IMR-90 (cell line): ENCODE measurements at regions not wholly inside any gene's neighbourhood (a gene's known extent, or its start where the extent isn't known, plus 50 kb on each side); places are given as distances from the start of the nearest gene placed in this dataset.

Source experiments
- ATAC-seq: fragments of 200-7000 bp; cut with Tn5 transposase; 2 replicates; pipeline ENCODE4 v1.9.1; 2020; ENCODE audit warnings: low read depth, mild to moderate bottlenecking, moderate library complexity
- BruUV-seq: library from RNA; stranded (reverse); fragments of 400-500 nt; replicated peaks from 2 replicates; lab custom pipeline; 2021; lab: Mats Ljungman, UMichigan
- CTCF ChIA-PET: fragments of 300-600 bp; formaldehyde crosslinking; extraction: SDS; loops from one replicate; lab custom pipeline; 2021; ENCODE audit warnings: antibody characterized with exemption; lab: Yijun Ruan, JAX
- POLR2A ChIA-PET: fragments of 300-600 bp; sonication (Branson Sonifier 250); formaldehyde crosslinking; loops from one replicate; lab custom pipeline; 2022; ENCODE audit warnings: antibody characterized with exemption; ENCODE audit not compliant: unreplicated experiment; lab: Charles Lee
- DNase-seq: peaks from one replicate; pipeline ENCODE4 v3.0.0; 2013
- H2AFZ ChIP-seq: replicated peaks from 2 replicates; pipeline ENCODE3; 2013; ENCODE audit warnings: low read length, mild to moderate bottlenecking; ENCODE audit not compliant: poor library complexity
- H2AK5ac ChIP-seq: 2 replicates; pipeline ENCODE4 v1.6.1; 2013; ENCODE audit warnings: low read depth, low read length, inconsistent platforms
- H2AK9ac ChIP-seq: replicated peaks from 2 replicates; pipeline ENCODE3; 2013; ENCODE audit warnings: mild to moderate bottlenecking, low read depth, low read length, moderate library complexity; ENCODE audit not compliant: poor library complexity
- H2BK120ac ChIP-seq: 2 replicates; pipeline ENCODE4 v1.6.1; 2013; ENCODE audit warnings: low read depth, low read length, inconsistent platforms
- H2BK15ac ChIP-seq: 3 replicates; pipeline ENCODE4 v1.6.1; 2013; ENCODE audit warnings: low read depth, low read length, inconsistent platforms
- H2BK20ac ChIP-seq: 2 replicates; pipeline ENCODE4 v1.6.1; 2013; ENCODE audit warnings: low read depth, mild to moderate bottlenecking, inconsistent platforms, low read length, moderate library complexity
- H2BK5ac ChIP-seq: 2 replicates; pipeline ENCODE4 v1.6.1; 2013; ENCODE audit warnings: mild to moderate bottlenecking, low read depth, low read length, inconsistent platforms; ENCODE audit not compliant: poor library complexity, severe bottlenecking
- H3K14ac ChIP-seq: replicated peaks from 2 replicates; pipeline ENCODE4 v1.6.1; 2013; ENCODE audit warnings: low read depth, low read length, inconsistent platforms
- H3K18ac ChIP-seq: 2 replicates; pipeline ENCODE4 v1.6.1; 2013; ENCODE audit warnings: low read depth, low read length, control low read depth
- H3K23ac ChIP-seq: 2 replicates; pipeline ENCODE4 v1.6.1; 2013; ENCODE audit warnings: low read depth, low read length, inconsistent platforms
- H3K27ac ChIP-seq: 2 replicates; pipeline ENCODE4 v1.5.1; 2013; ENCODE audit warnings: mild to moderate bottlenecking, control low read depth, low read length; ENCODE audit not compliant: insufficient read depth
- H3K27me3 ChIP-seq: 2 replicates; pipeline ENCODE4 v1.6.1; 2013; ENCODE audit warnings: low read length; ENCODE audit not compliant: control insufficient read depth, insufficient read depth
- H3K36me3 ChIP-seq: 2 replicates; pipeline ENCODE4 v1.6.1; 2013; ENCODE audit warnings: low read length, mixed read lengths; ENCODE audit not compliant: control insufficient read depth, insufficient read depth
- H3K4ac ChIP-seq: 2 replicates; pipeline ENCODE4 v1.6.1; 2013; ENCODE audit warnings: low read depth, low read length, inconsistent platforms
- H3K4me1 ChIP-seq: 2 replicates; pipeline ENCODE4 v1.6.1; 2013; ENCODE audit warnings: low read length, mixed read lengths; ENCODE audit not compliant: control insufficient read depth, insufficient read depth
- H3K4me2 ChIP-seq: 2 replicates; pipeline ENCODE4 v1.6.1; 2013; ENCODE audit warnings: low read depth, mild to moderate bottlenecking, control low read depth, low read length, moderate library complexity
- H3K4me3 ChIP-seq: 2 replicates; pipeline ENCODE4 v1.5.1; 2013; ENCODE audit warnings: low read depth, mild to moderate bottlenecking, control low read depth, low read length, moderate library complexity; ENCODE audit not compliant: insufficient read depth
- H3K56ac ChIP-seq: 2 replicates; pipeline ENCODE4 v1.6.1; 2013; ENCODE audit warnings: low read length, inconsistent platforms; ENCODE audit not compliant: insufficient read depth; ENCODE audit errors: extremely low read depth
- H3K79me1 ChIP-seq, 2 experiments: 2 replicates each; pipeline ENCODE4 v1.6.1; 2013; ENCODE audit warnings: low read length in 2 of 2, inconsistent platforms in 1 of 2, low read depth in 1 of 2
- H3K9ac ChIP-seq: 2 replicates; pipeline ENCODE4 v1.6.1; 2013; ENCODE audit warnings: low read depth, low read length, control low read depth
- H3K9me1 ChIP-seq: 2 replicates; pipeline ENCODE4 v1.6.1; 2013; ENCODE audit warnings: low read length, inconsistent platforms; ENCODE audit not compliant: insufficient read depth
- H3K9me3 ChIP-seq: 2 replicates; pipeline ENCODE4 v1.6.1; 2013; ENCODE audit warnings: low read length; ENCODE audit not compliant: control insufficient read depth, insufficient read depth
- H4K20me1 ChIP-seq: 2 replicates; pipeline ENCODE4 v1.6.1; 2013; ENCODE audit warnings: low read length, inconsistent platforms; ENCODE audit not compliant: insufficient read depth
- H4K5ac ChIP-seq: 2 replicates; pipeline ENCODE4 v1.6.1; 2013; ENCODE audit warnings: mild to moderate bottlenecking, low read depth, low read length, control low read depth
- H4K8ac ChIP-seq, 2 experiments: 2 replicates each; pipeline ENCODE4 v1.6.1; 2013; ENCODE audit warnings: low read depth in 2 of 2, low read length in 2 of 2, control low read depth in 1 of 2, inconsistent platforms in 1 of 2
- H4K91ac ChIP-seq: 2 replicates; pipeline ENCODE4 v1.6.1; 2013; ENCODE audit warnings: low read depth, low read length, inconsistent platforms; ENCODE audit not compliant: insufficient read depth
- BHLHE40 ChIP-seq: fragments of 150-350 bp; IDR thresholded peaks from 2 replicates; pipeline ENCODE4 v1.6.1; 2016; ENCODE audit warnings: mild to moderate bottlenecking, low read depth, low read length
- CEBPB ChIP-seq: IDR thresholded peaks from 2 replicates; pipeline ENCODE4 v1.6.1; 2012; ENCODE audit warnings: low read depth, low read length, improper control_type of control experiment
- NFE2L2 ChIP-seq: fragments of 150-350 bp; IDR thresholded peaks from 2 replicates; pipeline ENCODE4 v1.6.1; 2016; ENCODE audit warnings: low read depth, mild to moderate bottlenecking, low read length
- RAD21 ChIP-seq: IDR thresholded peaks from 2 replicates; pipeline ENCODE4 v1.6.1; 2012; ENCODE audit warnings: low read length, improper control_type of control experiment
- RCOR1 ChIP-seq: IDR thresholded peaks from 2 replicates; pipeline ENCODE4 v1.6.1; 2012; ENCODE audit warnings: mild to moderate bottlenecking, low read length, improper control_type of control experiment; ENCODE audit not compliant: insufficient replicate concordance
- SMC3 ChIP-seq: fragments of 150-350 bp; IDR thresholded peaks from 2 replicates; pipeline ENCODE4 v1.6.1; 2016; ENCODE audit warnings: low read depth, mild to moderate bottlenecking, antibody characterized with exemption, low read length, moderate library complexity
- WGBS, 2 experiments: methylation state at CpG; one replicate each; pipeline versions ENCODE4 v1.1.5 to v1.1.7; 2013; ENCODE audit warnings: missing lambda C conversion rate in 2 of 2; ENCODE audit not compliant: insufficient read length in 1 of 2; ENCODE audit errors: extremely low coverage in 2 of 2; 5-methylcytosine and 5-hydroxymethylcytosine counted together
- dilution Hi-C: fragments of 300-500 bp; cut with HindIII; formaldehyde crosslinking; loops from one replicate; pipeline ENCODE4 v1.14.3; 2018; ENCODE audit warnings: low sequenced_read_pairs; ENCODE audit not compliant: unreplicated experiment
- in situ Hi-C: fragments of 300-500 bp; cut with MboI; formaldehyde crosslinking; loops from 3 replicates; pipeline ENCODE4 v1.14.3; 2019; ENCODE audit warnings: low sequenced_read_pairs, inconsistent platforms, mixed read lengths
- intact Hi-C: fragments of 100-400 bp; cut with micrococcal nuclease; formaldehyde crosslinking; loops from 2 replicates; pipeline ENCODE4 v1.10.0; 2022
- TF ChIP-seq, protein P1 (sequence below): fragments of 150-350 bp; IDR thresholded peaks from 2 replicates; pipeline ENCODE4 v1.6.1; 2017; ENCODE audit warnings: mild to moderate bottlenecking, antibody characterized with exemption, low read length, low read depth
- TF ChIP-seq, protein P2 (sequence below): fragments of 150-350 bp; IDR thresholded peaks from 2 replicates; pipeline ENCODE4 v1.6.1; 2016; ENCODE audit warnings: low read depth, mild to moderate bottlenecking, low read length, moderate library complexity, borderline replicate concordance
- TF ChIP-seq, protein P3 (sequence below): conservative IDR thresholded peaks from 2 replicates; pipeline ENCODE4 v1.5.1; 2012; ENCODE audit warnings: mild to moderate bottlenecking, low read depth, low read length, improper control_type of control experiment

DNA sequence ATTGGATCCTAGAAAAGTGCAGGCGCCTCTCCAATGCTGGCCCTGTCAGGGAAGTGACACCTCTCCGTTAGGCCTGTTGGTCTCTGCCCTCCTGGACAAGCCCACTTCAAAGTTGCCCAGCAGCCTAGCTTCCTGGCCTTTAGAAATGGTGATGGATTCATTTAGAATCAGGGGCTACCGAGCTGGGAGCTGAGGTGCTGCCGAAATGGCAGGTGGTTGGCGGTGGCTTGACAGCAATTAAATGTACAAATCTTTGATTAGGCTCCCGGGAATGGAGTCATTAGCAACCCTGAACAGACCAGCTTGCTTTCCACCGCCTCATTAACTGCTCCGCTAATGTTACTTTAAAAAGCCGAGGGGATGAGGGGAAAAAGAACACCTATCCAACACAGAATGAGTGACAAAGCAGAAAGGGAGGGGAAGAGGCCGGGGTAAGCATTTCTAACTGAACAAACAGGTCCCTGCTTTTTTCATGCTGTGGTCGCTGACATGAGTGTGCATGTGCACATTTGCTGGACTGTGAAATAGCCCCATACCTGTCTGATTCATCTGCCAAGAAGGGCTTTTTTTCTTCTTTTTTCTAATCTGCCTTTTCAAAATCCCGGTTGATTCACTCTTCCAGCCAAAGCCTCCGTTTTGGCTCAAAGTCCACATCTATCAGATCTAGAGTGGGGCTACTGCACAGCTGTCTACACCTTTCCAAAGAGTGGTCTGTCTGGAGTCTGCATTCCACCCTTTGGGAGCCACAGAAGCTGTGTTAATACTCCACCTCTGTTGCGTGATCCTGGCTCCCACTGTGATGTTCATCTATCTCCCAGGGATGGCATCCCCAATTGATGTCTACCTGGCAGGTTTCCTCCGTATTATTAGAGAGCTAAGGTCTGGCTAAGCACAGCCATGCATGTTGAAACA is 431.9 kb downstream of the COG6 start:
- no peak overlapping the region for H2BK15ac ChIP-seq
- no peak overlapping the region for H2AFZ ChIP-seq
- in situ Hi-C loops: no loop called here
- no peak overlapping the region for H4K5ac ChIP-seq
- no peak for ATAC-seq
- H3K9me1 ChIP-seq: no peaks in the 10 kb centered on the region
- no peak overlapping the region for H3K4me3 ChIP-seq
- no peak overlapping the region for H3K23ac ChIP-seq
- no peak overlapping the region for H2BK20ac ChIP-seq
- no peak overlapping the region for H3K27ac ChIP-seq
- WGBS, 2 experiments: 30% methylated on average over 2 of the region's 15 CpGs; no CpG with 5 or more reads in 1 of the 2 experiments
- H2BK5ac ChIP-seq: no peak overlapping the region
- H3K4me1 ChIP-seq: no peaks in the 10 kb centered on the region
- intact Hi-C loops: no loop called here
- no peak overlapping the region for H2AK5ac ChIP-seq
- no peak overlapping the region for H2AK9ac ChIP-seq
- H3K79me1 ChIP-seq: no peaks in the 10 kb centered on the region
- dilution Hi-C loops: no loop called here
- no peaks in the 10 kb centered on the region for H3K36me3 ChIP-seq
- H4K8ac ChIP-seq: no peak overlapping the region
- H3K27me3 ChIP-seq: no peaks in the 10 kb centered on the region
- H3K4ac ChIP-seq: no peak overlapping the region
- no peak overlapping the region for H3K18ac ChIP-seq
- no peak overlapping the region for H3K9ac ChIP-seq
- no peaks in the 10 kb centered on the region for H3K9me3 ChIP-seq
- no peak overlapping the region for H4K91ac ChIP-seq
- no peak overlapping the region for H3K4me2 ChIP-seq
- CTCF ChIA-PET: no interaction called here
- H3K14ac ChIP-seq: no peak overlapping the region
- no peak for TF ChIP-seq BHLHE40
- TF ChIP-seq, protein P1, sequence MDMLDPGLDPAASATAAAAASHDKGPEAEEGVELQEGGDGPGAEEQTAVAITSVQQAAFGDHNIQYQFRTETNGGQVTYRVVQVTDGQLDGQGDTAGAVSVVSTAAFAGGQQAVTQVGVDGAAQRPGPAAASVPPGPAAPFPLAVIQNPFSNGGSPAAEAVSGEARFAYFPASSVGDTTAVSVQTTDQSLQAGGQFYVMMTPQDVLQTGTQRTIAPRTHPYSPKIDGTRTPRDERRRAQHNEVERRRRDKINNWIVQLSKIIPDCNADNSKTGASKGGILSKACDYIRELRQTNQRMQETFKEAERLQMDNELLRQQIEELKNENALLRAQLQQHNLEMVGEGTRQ: no peak
- TF ChIP-seq NFE2L2: no peak
- no peak for TF ChIP-seq CEBPB
- TF ChIP-seq, protein P2, sequence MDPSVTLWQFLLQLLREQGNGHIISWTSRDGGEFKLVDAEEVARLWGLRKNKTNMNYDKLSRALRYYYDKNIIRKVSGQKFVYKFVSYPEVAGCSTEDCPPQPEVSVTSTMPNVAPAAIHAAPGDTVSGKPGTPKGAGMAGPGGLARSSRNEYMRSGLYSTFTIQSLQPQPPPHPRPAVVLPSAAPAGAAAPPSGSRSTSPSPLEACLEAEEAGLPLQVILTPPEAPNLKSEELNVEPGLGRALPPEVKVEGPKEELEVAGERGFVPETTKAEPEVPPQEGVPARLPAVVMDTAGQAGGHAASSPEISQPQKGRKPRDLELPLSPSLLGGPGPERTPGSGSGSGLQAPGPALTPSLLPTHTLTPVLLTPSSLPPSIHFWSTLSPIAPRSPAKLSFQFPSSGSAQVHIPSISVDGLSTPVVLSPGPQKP: no peak
- TF ChIP-seq, protein P3, sequence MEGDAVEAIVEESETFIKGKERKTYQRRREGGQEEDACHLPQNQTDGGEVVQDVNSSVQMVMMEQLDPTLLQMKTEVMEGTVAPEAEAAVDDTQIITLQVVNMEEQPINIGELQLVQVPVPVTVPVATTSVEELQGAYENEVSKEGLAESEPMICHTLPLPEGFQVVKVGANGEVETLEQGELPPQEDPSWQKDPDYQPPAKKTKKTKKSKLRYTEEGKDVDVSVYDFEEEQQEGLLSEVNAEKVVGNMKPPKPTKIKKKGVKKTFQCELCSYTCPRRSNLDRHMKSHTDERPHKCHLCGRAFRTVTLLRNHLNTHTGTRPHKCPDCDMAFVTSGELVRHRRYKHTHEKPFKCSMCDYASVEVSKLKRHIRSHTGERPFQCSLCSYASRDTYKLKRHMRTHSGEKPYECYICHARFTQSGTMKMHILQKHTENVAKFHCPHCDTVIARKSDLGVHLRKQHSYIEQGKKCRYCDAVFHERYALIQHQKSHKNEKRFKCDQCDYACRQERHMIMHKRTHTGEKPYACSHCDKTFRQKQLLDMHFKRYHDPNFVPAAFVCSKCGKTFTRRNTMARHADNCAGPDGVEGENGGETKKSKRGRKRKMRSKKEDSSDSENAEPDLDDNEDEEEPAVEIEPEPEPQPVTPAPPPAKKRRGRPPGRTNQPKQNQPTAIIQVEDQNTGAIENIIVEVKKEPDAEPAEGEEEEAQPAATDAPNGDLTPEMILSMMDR: no peak
- no peak for TF ChIP-seq RAD21
- TF ChIP-seq RCOR1: no peak
- no peak for TF ChIP-seq SMC3
- POLR2A ChIA-PET: no interaction called here
- no TSS peak for BruUV-seq
- no peak overlapping the region for H3K56ac ChIP-seq
- DNase-seq: no peak
- H4K20me1 ChIP-seq: no peaks in the 10 kb centered on the region
- H2BK120ac ChIP-seq: no peak overlapping the region
